ENCODE measurements at regions not wholly inside any gene's neighbourhood (a gene's known extent, or its start where the extent isn't known, plus 50 kb on each side); places are given as distances from the start of the nearest gene placed in this dataset.

GRCh38 chr12:76696186-76696585 is 67.7 kb upstream of the ZDHHC17 start:
- no peak for TF ChIP-seq POLR2A (IDR thresholded peaks at IDR 0.05)
- TF ChIP-seq, protein P1, sequence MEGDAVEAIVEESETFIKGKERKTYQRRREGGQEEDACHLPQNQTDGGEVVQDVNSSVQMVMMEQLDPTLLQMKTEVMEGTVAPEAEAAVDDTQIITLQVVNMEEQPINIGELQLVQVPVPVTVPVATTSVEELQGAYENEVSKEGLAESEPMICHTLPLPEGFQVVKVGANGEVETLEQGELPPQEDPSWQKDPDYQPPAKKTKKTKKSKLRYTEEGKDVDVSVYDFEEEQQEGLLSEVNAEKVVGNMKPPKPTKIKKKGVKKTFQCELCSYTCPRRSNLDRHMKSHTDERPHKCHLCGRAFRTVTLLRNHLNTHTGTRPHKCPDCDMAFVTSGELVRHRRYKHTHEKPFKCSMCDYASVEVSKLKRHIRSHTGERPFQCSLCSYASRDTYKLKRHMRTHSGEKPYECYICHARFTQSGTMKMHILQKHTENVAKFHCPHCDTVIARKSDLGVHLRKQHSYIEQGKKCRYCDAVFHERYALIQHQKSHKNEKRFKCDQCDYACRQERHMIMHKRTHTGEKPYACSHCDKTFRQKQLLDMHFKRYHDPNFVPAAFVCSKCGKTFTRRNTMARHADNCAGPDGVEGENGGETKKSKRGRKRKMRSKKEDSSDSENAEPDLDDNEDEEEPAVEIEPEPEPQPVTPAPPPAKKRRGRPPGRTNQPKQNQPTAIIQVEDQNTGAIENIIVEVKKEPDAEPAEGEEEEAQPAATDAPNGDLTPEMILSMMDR (IDR thresholded peaks at IDR 0.05), result no peak

All from testis (tissue), 2 donors.